ENCODE measurements at regions not wholly inside any gene's neighbourhood (a gene's known extent, or its start where the extent isn't known, plus 50 kb on each side); places are given as distances from the start of the nearest gene placed in this dataset.

- H3F3A ChIP-seq (ENCODE audit: control insufficient read depth, insufficient read depth), result no peaks in the 10 kb centered on the region
- H3K4me1 ChIP-seq (ENCODE audit: control insufficient read depth, low read length), result no peaks in the 10 kb centered on the region
- H4K20me1 ChIP-seq (ENCODE audit: control insufficient read depth, insufficient read depth, low read depth, low read length), result no peaks in the 10 kb centered on the region
- no peak overlapping the region for H3K4me3 ChIP-seq (ENCODE audit: low read length)
- H3K27ac ChIP-seq (ENCODE audit: low read depth, low read length), result no peak overlapping the region
- H3K36me3 ChIP-seq (ENCODE audit: control insufficient read depth, low read length), result no peaks in the 10 kb centered on the region
- no peaks in the 10 kb centered on the region for H3K79me2 ChIP-seq (ENCODE audit: control insufficient read depth, low read length)
- H3K9me2 ChIP-seq (replicated peaks; ENCODE audit: control insufficient read depth, low read length), result no peaks in the 10 kb centered on the region
- no peak for TF ChIP-seq CTCF (IDR thresholded peaks at IDR 0.05; ENCODE audit: low read depth, low read length, poor library complexity, severe bottlenecking)
- TF ChIP-seq EZH2phosphoT487 (IDR thresholded peaks at IDR 0.05; ENCODE audit: borderline replicate concordance, low read length), result no peak
- H3K27me3 ChIP-seq (ENCODE audit: control insufficient read depth, low read length), result no peaks in the 10 kb centered on the region
- no peak overlapping the region for H3K4me2 ChIP-seq (ENCODE audit: low read length)
- no peaks in the 10 kb centered on the region for H3K9me3 ChIP-seq (ENCODE audit: control insufficient read depth, insufficient read depth, low read length)
Observed at GRCh38 chr2:150608341-150608740, 120.9 kb upstream of the RND3 start.

GRCh38 chr2:150607390-150607811, 119.9 kb upstream of the RND3 start:
- Histone ChIP-seq H3K4me2 (ENCODE audit: low read length) (no peak overlapping the region), H3F3A (ENCODE audit: control insufficient read depth, insufficient read depth) (no peaks in the 10 kb centered on the region), H3K79me2 (ENCODE audit: control insufficient read depth, low read length) (no peaks in the 10 kb centered on the region), H3K4me3 (ENCODE audit: low read length) (no peak overlapping the region), H3K9me2 (replicated peaks; ENCODE audit: control insufficient read depth, low read length) (no peaks in the 10 kb centered on the region), H4K20me1 (ENCODE audit: control insufficient read depth, insufficient read depth, low read depth, low read length) (no peaks in the 10 kb centered on the region), H3K27me3 (ENCODE audit: control insufficient read depth, low read length) (no peaks in the 10 kb centered on the region), H3K27ac (ENCODE audit: low read depth, low read length) (no peak overlapping the region), H3K9me3 (ENCODE audit: control insufficient read depth, insufficient read depth, low read length) (no peaks in the 10 kb centered on the region), H3K4me1 (ENCODE audit: control insufficient read depth, low read length) (no peaks in the 10 kb centered on the region), H3K36me3 (ENCODE audit: control insufficient read depth, low read length) (no peaks in the 10 kb centered on the region)
- TF ChIP-seq CTCF (IDR thresholded peaks at IDR 0.05; ENCODE audit: low read depth, low read length, poor library complexity, severe bottlenecking) (no peak), EZH2phosphoT487 (IDR thresholded peaks at IDR 0.05; ENCODE audit: borderline replicate concordance, low read length) (no peak)

GRCh38 chr2:150606380-150607060, 119.1 kb upstream of the RND3 start:
- Histone ChIP-seq H4K20me1 (ENCODE audit: control insufficient read depth, insufficient read depth, low read depth, low read length) (no peaks in the 10 kb centered on the region), H3K4me1 (ENCODE audit: control insufficient read depth, low read length) (no peaks in the 10 kb centered on the region), H3K9me2 (replicated peaks; ENCODE audit: control insufficient read depth, low read length) (no peaks in the 10 kb centered on the region), H3K27me3 (ENCODE audit: control insufficient read depth, low read length) (no peaks in the 10 kb centered on the region), H3K9me3 (ENCODE audit: control insufficient read depth, insufficient read depth, low read length) (no peaks in the 10 kb centered on the region), H3K36me3 (ENCODE audit: control insufficient read depth, low read length) (no peaks in the 10 kb centered on the region), H3F3A (ENCODE audit: control insufficient read depth, insufficient read depth) (no peaks in the 10 kb centered on the region), H3K79me2 (ENCODE audit: control insufficient read depth, low read length) (no peaks in the 10 kb centered on the region), H3K4me3 (ENCODE audit: low read length) (no peak overlapping the region), H3K4me2 (ENCODE audit: low read length) (no peak overlapping the region), H3K27ac (ENCODE audit: low read depth, low read length) (no peak overlapping the region)
- TF ChIP-seq CTCF (IDR thresholded peaks at IDR 0.05; ENCODE audit: low read depth, low read length, poor library complexity, severe bottlenecking) (no peak), EZH2phosphoT487 (IDR thresholded peaks at IDR 0.05; ENCODE audit: borderline replicate concordance, low read length) (no peak)

All from DOHH2 (cell line).